SU-DHL-6 (cell line): ENCODE measurements at regions not wholly inside any gene's neighbourhood (a gene's known extent, or its start where the extent isn't known, plus 50 kb on each side); places are given as distances from the start of the nearest gene placed in this dataset.

Source experiments
- H2AFZ ChIP-seq: fragments of 200-600 bp; sonication (generic); 2 replicates; pipeline ENCODE4 v1.6.1; 2014; ENCODE audit warnings: low read depth, mild to moderate bottlenecking, moderate library complexity, mixed read lengths, antibody characterized with exemption, low read length; ENCODE audit not compliant: severe bottlenecking
- H3F3A ChIP-seq: fragments of 200-600 bp; shearing (Covaris generic); 2 replicates; pipeline ENCODE4 v1.6.0; 2016; ENCODE audit warnings: antibody characterized with exemption, mild to moderate bottlenecking; ENCODE audit not compliant: insufficient read depth
- H3K27ac ChIP-seq: fragments of 200-600 bp; sonication (generic); 2 replicates; pipeline ENCODE4 v1.5.1; 2016; ENCODE audit warnings: low read depth, mild to moderate bottlenecking, low read length, moderate library complexity, mixed read lengths
- H3K27me3 ChIP-seq: fragments of 200-600 bp; sonication (generic), shearing (Covaris generic); 2 replicates; pipeline ENCODE4 v1.6.0; 2014; ENCODE audit warnings: mild to moderate bottlenecking, low read length
- H3K36me3 ChIP-seq: fragments of 200-600 bp; sonication (generic); 2 replicates; pipeline ENCODE4 v1.6.1; 2014; ENCODE audit warnings: mild to moderate bottlenecking, low read length, mixed read lengths
- H3K4me2 ChIP-seq: fragments of 300-600, 200-600 bp; shearing (Covaris generic), sonication (generic); 2 replicates; pipeline ENCODE4 v1.6.0; 2014; ENCODE audit warnings: low read length, low read depth, mild to moderate bottlenecking; ENCODE audit not compliant: poor library complexity, severe bottlenecking
- H3K4me3 ChIP-seq: fragments of 200-600 bp; sonication (generic); 2 replicates; pipeline ENCODE4 v1.5.1; 2014; ENCODE audit warnings: antibody characterized with exemption, low read length, mild to moderate bottlenecking, mixed read lengths; ENCODE audit not compliant: insufficient read depth, poor library complexity, severe bottlenecking
- H3K79me2 ChIP-seq: fragments of 200-600 bp; sonication (generic); 2 replicates; pipeline ENCODE4 v1.6.1; 2014; ENCODE audit warnings: mild to moderate bottlenecking, low read length, moderate library complexity; ENCODE audit not compliant: insufficient read depth
- H3K9ac ChIP-seq: fragments of 200-600 bp; sonication (generic); 2 replicates; pipeline ENCODE4 v1.7.0; 2014; ENCODE audit warnings: mild to moderate bottlenecking, low read length
- H3K9me2 ChIP-seq: fragments of 200-600 bp; sonication (generic); replicated peaks from 2 replicates; pipeline ENCODE4 v1.6.1; 2014; ENCODE audit warnings: low read length; ENCODE audit not compliant: insufficient read depth
- H3K9me3 ChIP-seq: fragments of 200-600 bp; sonication (generic); 2 replicates; pipeline ENCODE4 v1.6.1; 2014; ENCODE audit warnings: low read length, mixed read lengths; ENCODE audit not compliant: insufficient read depth
- H4K20me1 ChIP-seq: fragments of 200-600 bp; sonication (generic); 2 replicates; pipeline ENCODE4 v1.6.1; 2014; ENCODE audit warnings: low read depth, mild to moderate bottlenecking, antibody characterized with exemption, low read length, moderate library complexity, mixed read lengths
- EZH2phosphoT487 ChIP-seq: fragments of 200-600 bp; sonication (generic), shearing (Covaris generic); conservative IDR thresholded peaks from 2 replicates; pipeline ENCODE4 v1.6.1; 2018; ENCODE audit warnings: mild to moderate bottlenecking, antibody characterized with exemption, low read length, moderate library complexity, mixed read lengths
- TF ChIP-seq, protein P1 (sequence below): fragments of 200-600 bp; sonication (generic); IDR thresholded peaks from one replicate; pipeline ENCODE4 v1.5.1; 2017; ENCODE audit warnings: antibody characterized with exemption, mild to moderate bottlenecking, low read length, moderate library complexity; ENCODE audit not compliant: insufficient read depth, poor library complexity, severe bottlenecking

DNA sequence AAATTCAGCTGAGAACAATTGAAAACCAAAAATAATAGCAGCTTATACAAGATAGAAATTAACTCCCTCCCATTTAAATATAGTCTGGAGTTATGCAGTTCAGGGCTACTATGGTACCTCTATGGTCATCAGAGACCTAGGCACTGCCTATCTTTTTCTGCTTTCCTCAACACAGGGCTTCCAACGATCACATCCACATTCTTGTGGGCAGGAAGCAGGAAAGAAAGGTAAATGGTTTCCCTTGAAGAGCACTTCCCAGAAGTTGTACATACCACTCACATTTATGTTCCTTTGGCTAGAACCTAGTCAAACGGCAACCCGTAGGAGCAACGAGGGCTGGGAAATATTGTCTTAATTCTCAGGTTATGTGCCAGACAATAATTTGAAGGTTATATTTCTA, 197.7 kb upstream of the PRICKLE2 start:
- no peaks in the 10 kb centered on the region; the same call in 1 of the 2 replicates for H3K9me2 ChIP-seq
- no peak overlapping the region for H3K27ac ChIP-seq
- no peak overlapping the region for H3K4me2 ChIP-seq
- TF ChIP-seq EZH2phosphoT487: no peak
- TF ChIP-seq, protein P1, sequence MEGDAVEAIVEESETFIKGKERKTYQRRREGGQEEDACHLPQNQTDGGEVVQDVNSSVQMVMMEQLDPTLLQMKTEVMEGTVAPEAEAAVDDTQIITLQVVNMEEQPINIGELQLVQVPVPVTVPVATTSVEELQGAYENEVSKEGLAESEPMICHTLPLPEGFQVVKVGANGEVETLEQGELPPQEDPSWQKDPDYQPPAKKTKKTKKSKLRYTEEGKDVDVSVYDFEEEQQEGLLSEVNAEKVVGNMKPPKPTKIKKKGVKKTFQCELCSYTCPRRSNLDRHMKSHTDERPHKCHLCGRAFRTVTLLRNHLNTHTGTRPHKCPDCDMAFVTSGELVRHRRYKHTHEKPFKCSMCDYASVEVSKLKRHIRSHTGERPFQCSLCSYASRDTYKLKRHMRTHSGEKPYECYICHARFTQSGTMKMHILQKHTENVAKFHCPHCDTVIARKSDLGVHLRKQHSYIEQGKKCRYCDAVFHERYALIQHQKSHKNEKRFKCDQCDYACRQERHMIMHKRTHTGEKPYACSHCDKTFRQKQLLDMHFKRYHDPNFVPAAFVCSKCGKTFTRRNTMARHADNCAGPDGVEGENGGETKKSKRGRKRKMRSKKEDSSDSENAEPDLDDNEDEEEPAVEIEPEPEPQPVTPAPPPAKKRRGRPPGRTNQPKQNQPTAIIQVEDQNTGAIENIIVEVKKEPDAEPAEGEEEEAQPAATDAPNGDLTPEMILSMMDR: no peak
- no peaks in the 10 kb centered on the region for H3K27me3 ChIP-seq
- H3K9ac ChIP-seq: no peak overlapping the region
- H3K79me2 ChIP-seq: no peaks in the 10 kb centered on the region
- no peaks in the 10 kb centered on the region for H4K20me1 ChIP-seq
- H3K9me3 ChIP-seq: no peaks in the 10 kb centered on the region
- no peaks in the 10 kb centered on the region for H3K36me3 ChIP-seq
- no peak overlapping the region for H2AFZ ChIP-seq
- H3F3A ChIP-seq: no peaks in the 10 kb centered on the region
- no peak overlapping the region for H3K4me3 ChIP-seq

DNA sequence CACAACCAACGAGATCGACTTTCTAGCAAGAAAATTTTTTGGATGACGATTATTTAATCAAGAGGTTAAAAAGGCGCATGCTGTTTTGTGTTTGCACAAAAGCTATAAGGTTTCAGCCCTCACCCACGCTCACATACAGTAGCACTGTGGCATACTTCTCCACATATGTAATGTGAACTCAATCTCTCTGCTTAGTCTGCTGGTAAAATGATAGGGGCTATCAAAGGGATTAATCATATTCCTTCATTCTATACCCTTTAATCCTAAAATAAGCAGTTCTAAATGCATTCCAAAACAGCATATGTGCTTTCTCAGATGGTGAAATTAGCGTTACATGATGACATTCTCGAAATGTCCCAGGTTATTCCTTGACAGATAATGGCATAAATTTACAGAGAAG, 196.9 kb upstream of the PRICKLE2 start:
- no peaks in the 10 kb centered on the region for H3K9me3 ChIP-seq
- no peak overlapping the region for H3K4me3 ChIP-seq
- H3K79me2 ChIP-seq: no peaks in the 10 kb centered on the region
- no peaks in the 10 kb centered on the region for H3F3A ChIP-seq
- no peak overlapping the region for H3K27ac ChIP-seq
- H3K27me3 ChIP-seq: no peaks in the 10 kb centered on the region
- no peak for TF ChIP-seq EZH2phosphoT487
- TF ChIP-seq, protein P1: no peak
- no peak overlapping the region for H3K4me2 ChIP-seq
- H4K20me1 ChIP-seq: no peaks in the 10 kb centered on the region
- no peaks in the 10 kb centered on the region; the same call in 1 of the 2 replicates for H3K9me2 ChIP-seq
- H3K36me3 ChIP-seq: no peaks in the 10 kb centered on the region
- H2AFZ ChIP-seq: no peak overlapping the region
- H3K9ac ChIP-seq: no peak overlapping the region

DNA sequence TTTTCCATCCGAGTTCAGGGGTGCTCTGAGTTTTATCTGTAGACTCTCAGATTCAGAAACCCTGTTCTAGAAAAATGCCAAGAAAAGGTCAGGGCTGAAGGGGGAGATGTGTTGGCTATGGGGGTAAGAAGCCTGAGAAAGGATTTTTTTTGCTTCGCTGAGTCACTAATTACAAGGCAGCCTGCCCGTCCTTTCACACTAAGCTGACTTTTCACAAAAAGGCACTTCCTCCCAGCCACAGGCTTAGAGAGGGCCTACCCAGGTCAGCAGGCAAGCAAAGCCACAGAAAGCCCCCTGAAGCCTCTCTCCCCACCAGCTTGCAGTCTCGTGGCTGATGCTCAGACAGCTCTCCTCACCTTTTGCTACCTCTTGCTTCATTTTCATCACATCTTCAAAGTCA, 192.6 kb upstream of the PRICKLE2 start:
- TF ChIP-seq, protein P1: no peak
- TF ChIP-seq EZH2phosphoT487: no peak

DNA sequence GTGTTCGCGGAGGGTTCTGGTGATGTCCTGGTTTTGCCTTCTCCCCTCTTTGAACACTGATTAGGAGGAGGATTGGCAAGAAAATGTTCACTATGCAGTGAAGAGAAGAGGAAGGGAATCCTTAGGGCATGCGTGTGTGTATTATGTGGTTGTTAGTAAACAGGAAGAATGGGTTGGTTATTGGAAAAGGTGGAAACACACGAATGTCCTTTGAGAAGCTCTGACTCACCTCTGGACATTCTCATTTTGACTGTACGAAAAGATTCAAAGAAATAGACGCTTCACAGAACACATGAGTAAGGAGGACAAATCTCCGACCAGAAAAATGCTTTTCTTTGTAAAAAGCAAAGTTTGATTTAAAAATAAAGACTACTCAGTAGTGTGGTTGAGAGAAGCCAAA, 188.8 kb upstream of the PRICKLE2 start:
- H3K27me3 ChIP-seq: no peaks in the 10 kb centered on the region
- TF ChIP-seq, protein P1: no peak
- TF ChIP-seq EZH2phosphoT487: no peak
- no peaks in the 10 kb centered on the region for H3K36me3 ChIP-seq
- H3K9ac ChIP-seq: no peak overlapping the region
- no peak overlapping the region for H3K4me2 ChIP-seq
- H3F3A ChIP-seq: no peaks in the 10 kb centered on the region
- H3K9me2 ChIP-seq: no peaks in the 10 kb centered on the region
- H3K4me3 ChIP-seq: no peak overlapping the region
- no peaks in the 10 kb centered on the region for H3K9me3 ChIP-seq
- no peak overlapping the region for H2AFZ ChIP-seq
- no peak overlapping the region for H3K27ac ChIP-seq
- no peaks in the 10 kb centered on the region for H4K20me1 ChIP-seq
- no peaks in the 10 kb centered on the region for H3K79me2 ChIP-seq

More for the DNA sequence above, 192.6 kb upstream of the PRICKLE2 start:
- no peak overlapping the region for H3K27ac ChIP-seq
- H3K4me3 ChIP-seq: no peak overlapping the region
- no peak overlapping the region for H3K9ac ChIP-seq
- H2AFZ ChIP-seq: no peak overlapping the region
- H3K9me2 ChIP-seq: no peaks in the 10 kb centered on the region
- H3K4me2 ChIP-seq: no peak overlapping the region
- H3K9me3 ChIP-seq: no peaks in the 10 kb centered on the region
- no peaks in the 10 kb centered on the region for H3K36me3 ChIP-seq
- no peaks in the 10 kb centered on the region for H3K27me3 ChIP-seq
- H4K20me1 ChIP-seq: no peaks in the 10 kb centered on the region
- no peaks in the 10 kb centered on the region for H3F3A ChIP-seq
- H3K79me2 ChIP-seq: no peaks in the 10 kb centered on the region
